AG04449 (cell line): ENCODE measurements at regions not wholly inside any gene's neighbourhood (a gene's known extent, or its start where the extent isn't known, plus 50 kb on each side); places are given as distances from the start of the nearest gene placed in this dataset.
"Not testable (repeated sequence)": the region's sequence is repeated elsewhere in the genome, so short reads cannot be mapped to it uniquely, and the experiment has no call there.

Source experiments
- CTCF ChIA-PET: fragments of 350-600 bp; formaldehyde crosslinking; extraction: SDS; loops from one replicate; lab custom pipeline; 2021; ENCODE audit warnings: antibody characterized with exemption; lab: Yijun Ruan, JAX
- POLR2A ChIA-PET: fragments of 400-600, 350-600 bp; formaldehyde crosslinking; extraction: SDS; loops from one replicate; lab custom pipeline; 2020; ENCODE audit warnings: antibody characterized with exemption, inconsistent platforms; lab: Yijun Ruan, JAX
- DNase-seq: peaks from one replicate; pipeline ENCODE4 v3.0.0-alpha.2; 2010; ENCODE audit warnings: low read depth, low spot score
- H3K4me3 ChIP-seq: 2 replicates; pipeline ENCODE4 v1.5.1; 2011; ENCODE audit warnings: low read depth, mild to moderate bottlenecking, control low read depth, low read length
- CTCF ChIP-seq: IDR thresholded peaks from one replicate; pipeline ENCODE4 v1.5.1; 2011; ENCODE audit warnings: mild to moderate bottlenecking, moderate library complexity, low read length, control low read depth, inconsistent platforms; ENCODE audit not compliant: insufficient read depth; ENCODE audit errors: missing control alignments

DNA sequence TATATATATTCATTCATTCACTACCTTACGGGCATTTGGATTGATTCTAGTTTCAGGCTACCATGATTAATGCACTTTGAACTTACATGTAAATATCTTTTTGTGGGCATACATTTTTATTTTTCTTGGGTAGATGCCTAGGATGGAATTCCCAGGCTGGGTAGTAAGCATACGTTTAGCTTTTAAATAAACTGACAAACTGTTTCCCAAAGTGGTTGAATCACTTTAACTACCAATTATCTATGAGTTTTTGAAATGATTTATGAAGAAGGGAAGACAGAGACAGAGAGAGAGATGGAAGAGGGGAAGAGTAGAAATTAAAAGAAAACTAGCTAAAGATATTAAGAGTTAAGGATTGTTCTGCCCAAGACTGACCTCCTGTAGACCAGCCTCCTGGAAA is 612.6 kb downstream of the PSAT1 start:
- peak; percentile 40 for DNase-seq
- CTCF ChIA-PET: no interaction called here
- TF ChIP-seq CTCF: no peak
- POLR2A ChIA-PET: no interaction called here
- no peak overlapping the region for H3K4me3 ChIP-seq

DNA sequence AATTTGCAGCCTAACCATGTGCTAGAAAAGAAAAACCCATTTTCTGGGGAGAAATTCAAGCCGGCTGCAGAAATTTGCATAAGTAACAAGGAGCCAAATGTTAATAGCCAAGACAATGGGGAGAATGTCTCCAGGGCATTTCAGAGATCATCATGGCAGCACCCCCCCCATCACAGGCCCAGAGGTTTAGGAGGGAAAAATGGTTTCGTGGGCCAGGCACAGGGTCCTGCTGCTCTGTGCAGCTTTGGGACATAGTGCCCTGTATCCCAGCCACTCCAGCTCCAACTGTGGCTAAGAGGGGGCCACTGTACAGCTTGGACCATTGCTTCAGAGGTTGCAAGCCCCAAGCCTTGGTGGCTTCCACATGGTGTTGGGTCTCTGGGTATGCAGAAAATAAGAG is 620.0 kb downstream of the PSAT1 start:
- POLR2A ChIA-PET: not testable (repeated sequence)

DNA sequence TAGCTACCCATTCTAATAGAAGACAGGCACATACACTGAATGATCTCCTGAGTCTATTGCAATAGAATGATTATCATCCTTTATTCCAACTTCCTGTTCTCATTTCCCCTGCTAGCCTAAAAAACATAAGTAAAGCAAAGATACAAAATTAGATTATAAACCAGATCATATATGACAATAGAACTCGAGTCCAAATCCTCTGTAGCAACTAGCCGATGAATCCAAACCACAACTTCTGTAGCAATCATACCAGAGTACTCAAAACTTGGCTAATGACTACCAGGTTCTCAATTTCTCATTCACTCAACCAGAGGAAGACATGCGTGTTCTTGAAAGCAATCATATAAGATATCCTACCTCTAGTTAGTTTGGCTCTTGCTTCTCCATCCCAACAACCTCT is 622.1 kb downstream of the PSAT1 start:
- CTCF ChIA-PET: no interaction called here
- no peak for TF ChIP-seq CTCF
- H3K4me3 ChIP-seq: no peak overlapping the region
- DNase-seq: no peak
- POLR2A ChIA-PET: no interaction called here

More for the DNA sequence above, 620.0 kb downstream of the PSAT1 start:
- DNase-seq, CTCF ChIA-PET, H3K4me3 ChIP-seq: not testable (repeated sequence)

- ChIA-PET CTCF (no interaction called here), POLR2A (interaction anchor here (0.8 kb wide), 1 partner anchor 14 kb away, joined by 3 read pairs; no protein-coding TSS in a partner anchor)
- no peak for DNase-seq
Observed at GRCh38 chr9:78919701-78920100, 622.8 kb downstream of the PSAT1 start.

DNA sequence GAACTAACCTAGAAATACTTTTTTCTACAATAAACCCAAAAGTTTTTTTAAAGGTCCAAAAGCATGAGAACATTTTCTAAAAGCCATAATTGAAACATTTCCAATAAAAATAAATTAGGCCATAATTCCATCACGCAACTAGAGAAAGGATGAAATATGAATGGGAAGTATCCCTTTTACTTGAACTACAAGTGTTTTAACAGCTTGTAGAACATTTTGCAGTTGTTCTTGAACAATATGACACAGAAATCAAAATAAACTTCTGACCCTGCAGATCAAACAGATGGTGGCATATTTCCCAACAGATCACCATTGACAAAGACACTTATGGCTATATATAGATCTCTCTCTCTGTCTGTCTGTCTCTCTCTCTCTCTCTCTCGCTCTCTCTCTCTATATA is 624.4 kb downstream of the PSAT1 start:
- no peak overlapping the region for H3K4me3 ChIP-seq
- no peak for TF ChIP-seq CTCF
- peak; percentile 10 for DNase-seq
- CTCF ChIA-PET: no interaction called here
- POLR2A ChIA-PET: no interaction called here

More at GRCh38 chr9:78919701-78920100, 622.8 kb downstream of the PSAT1 start:
- no peak overlapping the region for H3K4me3 ChIP-seq
- TF ChIP-seq CTCF: no peak

- ChIA-PET CTCF (no interaction called here), POLR2A (no interaction called here)
- no peak overlapping the region for H3K4me3 ChIP-seq
- TF ChIP-seq CTCF: no peak
- DNase-seq: no peak
Observed at GRCh38 chr9:78923966-78924659, 627.2 kb downstream of the PSAT1 start.
